ENCODE measurements at regions not wholly inside any gene's neighbourhood (a gene's known extent, or its start where the extent isn't known, plus 50 kb on each side); places are given as distances from the start of the nearest gene placed in this dataset.

- TF ChIP-seq ZBTB2 (IDR thresholded peaks at IDR 0.05), result no peak
- TF ChIP-seq RBM34 (IDR thresholded peaks at IDR 0.05; ENCODE audit: borderline replicate concordance, insufficient read depth, low read length), result no peak
- peak; percentile 90 for TF ChIP-seq EHMT2 (IDR thresholded peaks at IDR 0.05)
- TF ChIP-seq ARID4B (CRISPR knock-in tag; IDR thresholded peaks at IDR 0.05), result no peak
- TF ChIP-seq BCL6 (CRISPR knock-in tag; IDR thresholded peaks at IDR 0.05), result no peak
- TF ChIP-seq, protein P1, sequence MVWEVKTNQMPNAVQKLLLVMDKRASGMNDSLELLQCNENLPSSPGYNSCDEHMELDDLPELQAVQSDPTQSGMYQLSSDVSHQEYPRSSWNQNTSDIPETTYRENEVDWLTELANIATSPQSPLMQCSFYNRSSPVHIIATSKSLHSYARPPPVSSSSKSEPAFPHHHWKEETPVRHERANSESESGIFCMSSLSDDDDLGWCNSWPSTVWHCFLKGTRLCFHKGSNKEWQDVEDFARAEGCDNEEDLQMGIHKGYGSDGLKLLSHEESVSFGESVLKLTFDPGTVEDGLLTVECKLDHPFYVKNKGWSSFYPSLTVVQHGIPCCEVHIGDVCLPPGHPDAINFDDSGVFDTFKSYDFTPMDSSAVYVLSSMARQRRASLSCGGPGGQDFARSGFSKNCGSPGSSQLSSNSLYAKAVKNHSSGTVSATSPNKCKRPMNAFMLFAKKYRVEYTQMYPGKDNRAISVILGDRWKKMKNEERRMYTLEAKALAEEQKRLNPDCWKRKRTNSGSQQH (CRISPR knock-in tag; IDR thresholded peaks at IDR 0.05), result 0 out of 2 replicates have a peak, but pooled peaks have one; percentile 69
- TF ChIP-seq HDAC1 (IDR thresholded peaks at IDR 0.05), result peak in 1 of 2 experiments; percentile 57; a peak in 1 of 4 replicates
- TF ChIP-seq ZFP30 (CRISPR knock-in tag; IDR thresholded peaks at IDR 0.05; ENCODE audit: borderline replicate concordance), result no peak
- TF ChIP-seq FOXM1 (IDR thresholded peaks at IDR 0.05; ENCODE audit: low read depth), result no peak
- TF ChIP-seq FOXM1 (CRISPR knock-in tag; IDR thresholded peaks at IDR 0.05; ENCODE audit: low read depth), result no peak
- 0 out of 2 replicates have a peak, but pooled peaks have one; percentile 35 for TF ChIP-seq HLTF (IDR thresholded peaks at IDR 0.05)
- Histone ChIP-seq H3K36me3 (ENCODE audit: control insufficient read depth, insufficient read depth, low read length) (no peaks in the 10 kb centered on the region), H3K4me3 (no peak overlapping the region), H4K20me1 (replicated peaks; ENCODE audit: control insufficient read depth, insufficient read depth, low read length) (no peaks in the 10 kb centered on the region), H3K9me1 (ENCODE audit: control insufficient read depth, insufficient read depth, low read length) (no peaks in the 10 kb centered on the region), H3K27me3 (ENCODE audit: control insufficient read depth in 2 of 2, insufficient read depth in 2 of 2, low read length in 2 of 2) (no peaks in the 10 kb centered on the region; a peak in 1 of 5 replicates), H3K79me2 (ENCODE audit: control insufficient read depth, insufficient read depth, low read length) (no peaks in the 10 kb centered on the region), H3K9ac (ENCODE audit: insufficient read depth in 1 of 2, low read depth in 2 of 2, low read length in 2 of 2) (no peak overlapping the region), H3K27ac (ENCODE audit: extremely low read depth, low read depth, low read length) (no peak overlapping the region), H2AFZ (ENCODE audit: low read depth, low read length) (no peak overlapping the region), H3K9me3 (replicated peaks; ENCODE audit: control insufficient read depth, insufficient read depth, low read depth, low read length) (no peaks in the 10 kb centered on the region), H3K4me2 (ENCODE audit: insufficient read depth, low read length) (no peak overlapping the region), H3K4me1 (replicated peaks in 1 of 2; ENCODE audit: control insufficient read depth in 2 of 2, insufficient read depth in 2 of 2, low read length in 2 of 2) (peaks cover 5 to 19% of the 10 kb centered on the region in 2 experiments; a peak in 4 of 5 replicates)
- DNase-seq (ENCODE audit: extremely low read depth in 1 of 4, low spot score in 3 of 4) (no peak), FAIRE-seq (no peak), ATAC-seq (no peak)
- BruUV-seq (replicated peaks), result no TSS peak
- ChIA-PET CTCF (ENCODE audit: low intra/inter-chr PET ratio) (no interaction called here), POLR2A (no interaction called here)
- WGBS (ENCODE audit: insufficient coverage, low coverage, missing lambda C conversion rate), result 20% methylated on average over 2 of the region's 2 CpGs
- intact Hi-C loops (cut with micrococcal nuclease) (no loop called here), in situ Hi-C loops (cut with MboI) (no loop called here)
Observed at GRCh38 chr5:173711466-173711865, 95.0 kb upstream of the BOD1 start.

All from K562 (cell line).